GM20000 (cell line): ENCODE measurements at regions not wholly inside any gene's neighbourhood (a gene's known extent, or its start where the extent isn't known, plus 50 kb on each side); places are given as distances from the start of the nearest gene placed in this dataset.

Experiments
- DNase-seq: peaks from one replicate; pipeline ENCODE4 v3.0.0; 2012; ENCODE audit warnings: low spot score
- CTCF ChIP-seq: IDR thresholded peaks from 2 replicates; pipeline ENCODE4 v1.5.1; 2012; ENCODE audit warnings: mild to moderate bottlenecking, control low read depth; ENCODE audit errors: extremely low read depth, missing control alignments

GRCh38 chr10:121048749-121049148 is 197.6 kb downstream of the WDR11 start:
- no peak for TF ChIP-seq CTCF
- DNase-seq, result no peak

DNA sequence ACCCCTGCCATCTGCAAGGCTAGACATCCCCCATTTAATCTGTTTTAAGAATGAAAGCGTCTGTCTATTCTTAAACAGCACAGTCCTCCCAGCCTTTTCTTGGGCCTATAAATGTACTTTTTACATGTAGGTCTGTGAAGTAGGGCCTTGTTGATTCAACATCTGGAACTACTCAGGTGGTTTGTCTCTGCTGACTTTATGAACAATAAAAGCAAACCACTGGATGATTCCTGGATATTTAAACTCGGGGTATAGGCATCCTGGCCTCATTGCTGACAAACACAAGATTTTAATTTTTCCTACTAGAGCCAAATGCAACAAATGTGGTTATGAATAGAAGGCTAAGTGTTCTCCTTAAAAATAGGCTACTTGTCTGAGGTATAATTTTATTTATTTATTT is 198.3 kb downstream of the WDR11 start:
- no peak for TF ChIP-seq CTCF
- no peak for DNase-seq

DNA sequence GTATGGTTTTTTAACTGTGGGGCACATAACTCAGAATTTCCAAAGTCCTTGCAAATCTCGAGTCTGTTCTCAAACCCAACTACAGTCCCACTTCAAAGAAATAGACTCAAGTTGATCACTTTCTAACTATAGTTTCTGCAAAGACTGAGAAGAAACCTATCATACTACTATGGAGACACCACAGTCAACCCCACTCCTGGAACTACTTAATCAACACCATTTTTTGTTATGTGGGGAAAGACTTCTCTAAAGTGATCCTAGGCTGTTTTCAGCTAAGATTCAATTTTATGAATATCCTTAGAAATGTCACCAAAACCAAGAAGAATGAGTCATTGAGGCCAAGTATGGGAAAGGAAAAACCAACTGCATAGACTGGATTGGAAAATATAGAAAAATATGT is 198.8 kb downstream of the WDR11 start:
- TF ChIP-seq CTCF, result no peak
- DNase-seq, result no peak

- no peak for DNase-seq
- no peak for TF ChIP-seq CTCF
Measured at GRCh38 chr10:121051171-121051570, 200.0 kb downstream of the WDR11 start.

DNA sequence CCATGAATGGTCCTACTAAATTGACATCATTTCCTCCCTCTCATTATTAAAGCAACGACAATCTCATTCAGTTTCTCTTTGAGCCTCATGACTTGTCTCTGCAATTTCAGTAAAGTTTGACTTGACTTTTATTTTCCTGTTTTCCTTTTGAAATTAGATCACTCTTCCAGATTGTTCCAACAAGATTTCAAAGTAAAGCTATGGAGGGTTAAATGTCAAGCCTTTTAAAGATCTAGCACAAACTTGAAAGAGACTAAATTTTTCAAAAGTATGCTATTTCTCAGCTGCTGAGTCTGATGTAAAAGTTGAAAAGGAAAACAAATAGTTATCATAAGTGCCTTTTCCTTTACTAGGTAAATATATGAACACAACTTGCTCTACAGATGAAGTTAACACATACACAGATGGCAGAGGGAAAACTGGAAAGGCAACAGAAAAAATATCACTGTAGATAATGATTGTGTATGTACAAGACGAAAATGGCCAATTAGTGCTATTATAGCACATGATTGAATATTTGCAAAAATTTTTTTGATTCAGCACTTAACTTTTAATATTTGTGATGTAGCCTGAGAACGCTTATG is 200.6 kb downstream of the WDR11 start:
- DNase-seq, result no peak
- TF ChIP-seq CTCF, result no peak

GRCh38 chr10:121053151-121053550 is 202.0 kb downstream of the WDR11 start:
- no peak for TF ChIP-seq CTCF
- no peak for DNase-seq

GRCh38 chr10:121054874-121055273 is 203.7 kb downstream of the WDR11 start:
- no peak for DNase-seq
- no peak for TF ChIP-seq CTCF
